ENCODE measurements at regions not wholly inside any gene's neighbourhood (a gene's known extent, or its start where the extent isn't known, plus 50 kb on each side); places are given as distances from the start of the nearest gene placed in this dataset.

- TF ChIP-seq CTCF (IDR thresholded peaks at IDR 0.05; ENCODE audit: poor library complexity) (no peak), EZH2 (IDR thresholded peaks at IDR 0.05; ENCODE audit: borderline replicate concordance) (no peak)
Observed at GRCh38 chr15:70453766-70454165, 309.6 kb downstream of the UACA start.

Data from hepatocyte (in vitro differentiated cells).